ENCODE measurements at regions not wholly inside any gene's neighbourhood (a gene's known extent, or its start where the extent isn't known, plus 50 kb on each side); places are given as distances from the start of the nearest gene placed in this dataset.

DNA sequence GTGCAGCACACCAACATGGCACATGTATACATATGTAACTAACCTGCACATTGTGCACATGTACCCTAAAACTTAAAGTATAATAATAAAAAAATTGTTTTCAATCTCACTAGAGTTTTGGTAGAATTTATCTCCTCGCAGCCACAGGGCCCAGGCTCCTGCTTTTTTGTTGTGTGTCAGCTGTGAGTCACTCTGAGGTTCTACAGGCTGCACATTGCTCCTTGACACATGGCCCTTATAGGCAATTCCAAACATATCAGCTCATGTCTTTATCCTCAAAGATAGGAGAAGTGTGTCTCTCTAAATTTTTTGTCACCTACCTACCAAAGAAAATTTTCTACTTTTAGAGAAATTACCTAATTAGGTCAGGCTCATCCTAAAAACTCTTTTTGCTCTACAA is 252.1 kb upstream of the ADGRL3 start:
- TF ChIP-seq POLR2AphosphoS5 (IDR thresholded peaks at IDR 0.05; ENCODE audit: low read depth, low read length) = no peak
- TF ChIP-seq, protein P1, sequence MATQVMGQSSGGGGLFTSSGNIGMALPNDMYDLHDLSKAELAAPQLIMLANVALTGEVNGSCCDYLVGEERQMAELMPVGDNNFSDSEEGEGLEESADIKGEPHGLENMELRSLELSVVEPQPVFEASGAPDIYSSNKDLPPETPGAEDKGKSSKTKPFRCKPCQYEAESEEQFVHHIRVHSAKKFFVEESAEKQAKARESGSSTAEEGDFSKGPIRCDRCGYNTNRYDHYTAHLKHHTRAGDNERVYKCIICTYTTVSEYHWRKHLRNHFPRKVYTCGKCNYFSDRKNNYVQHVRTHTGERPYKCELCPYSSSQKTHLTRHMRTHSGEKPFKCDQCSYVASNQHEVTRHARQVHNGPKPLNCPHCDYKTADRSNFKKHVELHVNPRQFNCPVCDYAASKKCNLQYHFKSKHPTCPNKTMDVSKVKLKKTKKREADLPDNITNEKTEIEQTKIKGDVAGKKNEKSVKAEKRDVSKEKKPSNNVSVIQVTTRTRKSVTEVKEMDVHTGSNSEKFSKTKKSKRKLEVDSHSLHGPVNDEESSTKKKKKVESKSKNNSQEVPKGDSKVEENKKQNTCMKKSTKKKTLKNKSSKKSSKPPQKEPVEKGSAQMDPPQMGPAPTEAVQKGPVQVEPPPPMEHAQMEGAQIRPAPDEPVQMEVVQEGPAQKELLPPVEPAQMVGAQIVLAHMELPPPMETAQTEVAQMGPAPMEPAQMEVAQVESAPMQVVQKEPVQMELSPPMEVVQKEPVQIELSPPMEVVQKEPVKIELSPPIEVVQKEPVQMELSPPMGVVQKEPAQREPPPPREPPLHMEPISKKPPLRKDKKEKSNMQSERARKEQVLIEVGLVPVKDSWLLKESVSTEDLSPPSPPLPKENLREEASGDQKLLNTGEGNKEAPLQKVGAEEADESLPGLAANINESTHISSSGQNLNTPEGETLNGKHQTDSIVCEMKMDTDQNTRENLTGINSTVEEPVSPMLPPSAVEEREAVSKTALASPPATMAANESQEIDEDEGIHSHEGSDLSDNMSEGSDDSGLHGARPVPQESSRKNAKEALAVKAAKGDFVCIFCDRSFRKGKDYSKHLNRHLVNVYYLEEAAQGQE (IDR thresholded peaks at IDR 0.05; ENCODE audit: insufficient read depth in 1 of 2, low read depth in 2 of 2, low read length in 2 of 2) = no peak
- no peak for TF ChIP-seq FOXP2 (optimal IDR thresholded peaks at IDR 0.05; ENCODE audit: borderline replicate concordance, extremely low read depth, extremely low read length, insufficient read depth)
- TF ChIP-seq SIN3A (IDR thresholded peaks at IDR 0.05; ENCODE audit: borderline replicate concordance, insufficient read depth, low read length) = no peak
- no peak for TF ChIP-seq TAF1 (IDR thresholded peaks at IDR 0.05; ENCODE audit: borderline replicate concordance, insufficient read depth, low read length)

DNA sequence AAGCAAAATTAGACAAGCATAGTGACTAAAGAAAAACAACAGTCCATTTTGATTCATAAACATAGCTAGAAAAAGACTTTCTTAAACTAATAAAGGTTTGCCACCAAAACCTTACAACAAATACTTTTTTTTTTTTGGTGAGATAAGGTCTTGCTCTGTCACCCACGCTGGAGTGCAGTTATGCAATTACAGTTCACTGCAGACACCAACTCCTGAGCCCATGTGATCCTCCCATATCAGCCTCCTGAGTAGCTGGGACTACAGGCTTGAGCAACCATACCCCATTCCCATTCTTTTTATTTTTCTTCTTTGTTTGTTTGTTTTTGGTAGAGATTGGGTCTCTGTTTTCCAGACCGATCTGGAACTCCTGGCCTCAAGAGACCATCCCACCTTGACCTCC is 247.2 kb upstream of the ADGRL3 start:
- TF ChIP-seq TAF1 (IDR thresholded peaks at IDR 0.05; ENCODE audit: borderline replicate concordance, insufficient read depth, low read length) = no peak
- TF ChIP-seq POLR2AphosphoS5 (IDR thresholded peaks at IDR 0.05; ENCODE audit: low read depth, low read length) = no peak
- TF ChIP-seq FOXP2 (optimal IDR thresholded peaks at IDR 0.05; ENCODE audit: borderline replicate concordance, extremely low read depth, extremely low read length, insufficient read depth) = no peak
- TF ChIP-seq SIN3A (IDR thresholded peaks at IDR 0.05; ENCODE audit: borderline replicate concordance, insufficient read depth, low read length) = no peak
- TF ChIP-seq, protein P1 (IDR thresholded peaks at IDR 0.05; ENCODE audit: insufficient read depth in 1 of 2, low read depth in 2 of 2, low read length in 2 of 2) = no peak

GRCh38 chr4:60953826-60954225 is 246.3 kb upstream of the ADGRL3 start:
- TF ChIP-seq FOXP2 (optimal IDR thresholded peaks at IDR 0.05; ENCODE audit: borderline replicate concordance, extremely low read depth, extremely low read length, insufficient read depth) (no peak), SIN3A (IDR thresholded peaks at IDR 0.05; ENCODE audit: borderline replicate concordance, insufficient read depth, low read length) (no peak), POLR2AphosphoS5 (IDR thresholded peaks at IDR 0.05; ENCODE audit: low read depth, low read length) (no peak), TAF1 (IDR thresholded peaks at IDR 0.05; ENCODE audit: borderline replicate concordance, insufficient read depth, low read length) (no peak)
- TF ChIP-seq, protein P1 (IDR thresholded peaks at IDR 0.05; ENCODE audit: insufficient read depth in 1 of 2, low read depth in 2 of 2, low read length in 2 of 2) = no peak

GRCh38 chr4:60962286-60962685 is 237.8 kb upstream of the ADGRL3 start:
- TF ChIP-seq FOXP2 (optimal IDR thresholded peaks at IDR 0.05; ENCODE audit: borderline replicate concordance, extremely low read depth, extremely low read length, insufficient read depth) = no peak
- no peak for TF ChIP-seq TAF1 (IDR thresholded peaks at IDR 0.05; ENCODE audit: borderline replicate concordance, insufficient read depth, low read length)
- no peak for TF ChIP-seq SIN3A (IDR thresholded peaks at IDR 0.05; ENCODE audit: borderline replicate concordance, insufficient read depth, low read length)
- TF ChIP-seq POLR2AphosphoS5 (IDR thresholded peaks at IDR 0.05; ENCODE audit: low read depth, low read length) = no peak
- TF ChIP-seq, protein P1 (IDR thresholded peaks at IDR 0.05; ENCODE audit: insufficient read depth in 1 of 2, low read depth in 2 of 2, low read length in 2 of 2) = no peak

GRCh38 chr4:60981534-60981933 is 218.6 kb upstream of the ADGRL3 start:
- TF ChIP-seq POLR2AphosphoS5 (IDR thresholded peaks at IDR 0.05; ENCODE audit: low read depth, low read length) (no peak), TAF1 (IDR thresholded peaks at IDR 0.05; ENCODE audit: borderline replicate concordance, insufficient read depth, low read length) (no peak), SIN3A (IDR thresholded peaks at IDR 0.05; ENCODE audit: borderline replicate concordance, insufficient read depth, low read length) (no peak), FOXP2 (optimal IDR thresholded peaks at IDR 0.05; ENCODE audit: borderline replicate concordance, extremely low read depth, extremely low read length, insufficient read depth) (no peak)
- TF ChIP-seq, protein P1 (IDR thresholded peaks at IDR 0.05; ENCODE audit: insufficient read depth in 1 of 2, low read depth in 2 of 2, low read length in 2 of 2) = no peak

Measured in PFSK-1 (cell line).